Hematopoietic multipotent progenitor cell (in vitro differentiated cells): ENCODE measurements at regions not wholly inside any gene's neighbourhood (a gene's known extent, or its start where the extent isn't known, plus 50 kb on each side); places are given as distances from the start of the nearest gene placed in this dataset.
A peak's percentile ranks its signal among the peaks of the same experiment; 100 is the strongest.

Source experiments
- DNase-seq, 3 donors: peaks; one replicate each; pipeline ENCODE4 v3.0.0-alpha.2; 2011 to 2015; ENCODE audit warnings: low read depth in 2 of 3, low spot score in 2 of 3

- DNase-seq = no peak
Measured at GRCh38 chr5:91727463-91727862, 344.3 kb upstream of the ARRDC3 start.

- DNase-seq = no peak
Measured at GRCh38 chr5:91722736-91723467, 339.8 kb upstream of the ARRDC3 start.

- DNase-seq = no peak
Measured at GRCh38 chr5:91712718-91713117, 329.6 kb upstream of the ARRDC3 start.

GRCh38 chr5:91707521-91707841, 324.4 kb upstream of the ARRDC3 start:
- DNase-seq = no peak

- DNase-seq = no peak
Measured at GRCh38 chr5:91706785-91707520, 323.8 kb upstream of the ARRDC3 start.

GRCh38 chr5:91703128-91703527, 320.0 kb upstream of the ARRDC3 start:
- no peak for DNase-seq

GRCh38 chr5:91699429-91699828, 316.3 kb upstream of the ARRDC3 start:
- DNase-seq = no peak

GRCh38 chr5:91691592-91691991, 308.5 kb upstream of the ARRDC3 start:
- DNase-seq = no peak

GRCh38 chr5:91690921-91691320, 307.8 kb upstream of the ARRDC3 start:
- DNase-seq = no peak

- DNase-seq = no peak
Measured at GRCh38 chr5:91687430-91687829, 304.3 kb upstream of the ARRDC3 start.

GRCh38 chr5:91684625-91685024, 301.5 kb upstream of the ARRDC3 start:
- no peak for DNase-seq

GRCh38 chr5:91670563-91670962, 287.4 kb upstream of the ARRDC3 start:
- DNase-seq = no peak

- no peak for DNase-seq
Measured at GRCh38 chr5:91670122-91670521, 287.0 kb upstream of the ARRDC3 start.

GRCh38 chr5:91668261-91668660, 285.1 kb upstream of the ARRDC3 start:
- DNase-seq = no peak

GRCh38 chr5:91652678-91653077, 269.6 kb upstream of the ARRDC3 start:
- DNase-seq = no peak

- DNase-seq = no peak
Measured at GRCh38 chr5:91651704-91652103, 268.6 kb upstream of the ARRDC3 start.

- no peak for DNase-seq
Measured at GRCh38 chr5:91645347-91645746, 262.2 kb upstream of the ARRDC3 start.

- no peak for DNase-seq
Measured at GRCh38 chr5:91643797-91644196, 260.7 kb upstream of the ARRDC3 start.

GRCh38 chr5:91642581-91642980, 259.5 kb upstream of the ARRDC3 start:
- DNase-seq = no peak

GRCh38 chr5:91641730-91642350, 258.7 kb upstream of the ARRDC3 start:
- DNase-seq = peak in 2 of 3 donors; percentile 19 to 56

GRCh38 chr5:91639744-91640143, 256.6 kb upstream of the ARRDC3 start:
- no peak for DNase-seq

- DNase-seq = no peak
Measured at GRCh38 chr5:91638010-91638409, 254.9 kb upstream of the ARRDC3 start.
